GM21786 (cell line): ENCODE measurements at regions not wholly inside any gene's neighbourhood (a gene's known extent, or its start where the extent isn't known, plus 50 kb on each side); places are given as distances from the start of the nearest gene placed in this dataset.
"Not testable (repeated sequence)": the region's sequence is repeated elsewhere in the genome, so short reads cannot be mapped to it uniquely, and the experiment has no call there.

Experiments
- ATAC-seq: cut with Tn5 transposase; IDR thresholded peaks from one replicate; pipeline ENCODE4 v1.9.1; 2021; ENCODE audit not compliant: unreplicated experiment

DNA sequence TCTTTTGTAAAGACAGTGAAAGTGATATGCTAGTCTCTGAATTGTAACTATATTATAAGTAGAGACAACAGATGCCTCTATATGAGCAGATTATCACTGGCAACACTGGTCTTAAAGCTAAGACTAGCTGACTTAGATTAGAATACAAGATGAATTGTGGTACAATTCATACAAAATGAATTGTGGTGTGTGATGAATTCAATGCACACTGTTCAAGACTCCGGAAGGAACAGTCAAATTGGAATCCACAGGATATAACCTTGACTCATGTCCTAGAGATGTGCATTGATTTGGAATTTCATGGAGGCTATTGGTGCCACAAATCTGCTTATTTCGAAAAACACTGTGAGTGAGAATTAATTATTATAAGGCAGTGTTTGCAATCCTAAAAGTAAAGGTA lies 701.8 kb downstream of the PCDH7 start:
- ATAC-seq, result no peak

DNA sequence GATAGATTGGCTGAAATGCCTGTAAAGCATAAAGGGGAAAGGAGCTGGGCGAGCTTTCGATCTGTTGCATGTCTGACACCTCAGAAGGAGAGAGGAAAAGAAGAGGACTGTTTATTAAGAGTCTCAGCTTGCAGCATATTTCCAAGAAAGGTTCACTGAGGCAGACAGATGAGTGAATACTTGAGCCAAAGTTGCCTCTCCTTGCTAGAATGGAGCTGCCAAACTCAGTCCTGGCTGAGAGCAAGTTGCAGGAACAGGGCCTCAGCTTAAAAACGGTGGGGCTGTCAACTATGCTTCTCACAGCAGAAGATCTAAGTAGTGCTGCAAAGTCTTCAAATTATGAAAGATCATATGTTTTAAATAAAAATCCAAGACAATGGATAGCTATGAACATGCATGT lies 707.5 kb downstream of the PCDH7 start:
- no peak for ATAC-seq

GRCh38 chr4:31442236-31442635 lies 722.1 kb downstream of the PCDH7 start:
- ATAC-seq, result no peak

- ATAC-seq, result no peak
These were observed 725.4 kb downstream of the PCDH7 start for GRCh38 chr4:31445526-31445925.

- no peak for ATAC-seq
These were observed 735.4 kb downstream of the PCDH7 start for GRCh38 chr4:31455612-31456011.

- no peak for ATAC-seq
These were observed 738.6 kb downstream of the PCDH7 start for GRCh38 chr4:31458813-31459212.

- no peak for ATAC-seq
These were observed 741.3 kb downstream of the PCDH7 start for GRCh38 chr4:31461421-31461820.

DNA sequence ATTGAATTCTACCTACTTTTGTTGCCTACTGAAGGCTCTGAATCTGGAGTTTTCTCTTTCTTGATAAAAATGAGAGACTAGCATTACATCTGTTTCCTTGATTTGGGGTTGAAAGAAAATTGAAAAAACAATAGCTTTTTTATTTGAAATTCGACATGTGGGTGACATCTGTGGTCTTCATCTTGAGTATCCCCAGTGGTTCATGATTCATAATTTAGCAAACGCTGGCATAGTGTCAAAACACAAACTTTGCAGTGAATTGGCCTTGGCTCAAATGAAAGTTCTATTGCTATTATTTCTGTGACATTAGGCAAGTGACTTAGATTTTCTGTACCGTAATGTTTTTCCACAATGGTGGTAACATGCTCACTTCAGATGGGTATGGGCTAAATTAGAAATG lies 747.6 kb downstream of the PCDH7 start:
- ATAC-seq, result no peak

DNA sequence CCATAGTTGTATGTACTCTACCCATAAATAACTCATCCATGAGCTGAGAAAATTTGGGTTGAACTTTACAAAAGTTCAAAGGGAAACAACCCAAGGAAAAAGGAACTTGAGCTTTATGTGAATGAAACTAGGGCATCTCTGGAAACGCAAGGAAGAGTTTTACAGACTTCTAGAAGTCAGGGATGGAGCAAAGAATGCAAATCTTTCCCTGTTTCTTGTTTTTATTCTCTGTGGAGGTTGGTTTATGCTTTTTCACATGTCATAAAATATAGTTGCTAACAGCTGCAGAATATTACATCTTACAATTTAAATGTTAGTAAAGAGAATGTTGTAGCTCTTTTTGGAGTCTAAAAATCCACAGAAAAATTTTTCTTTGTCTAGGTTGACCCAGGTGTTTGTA lies 754.1 kb downstream of the PCDH7 start:
- no peak for ATAC-seq

- no peak for ATAC-seq
These were observed 762.5 kb downstream of the PCDH7 start for GRCh38 chr4:31482691-31483090.

DNA sequence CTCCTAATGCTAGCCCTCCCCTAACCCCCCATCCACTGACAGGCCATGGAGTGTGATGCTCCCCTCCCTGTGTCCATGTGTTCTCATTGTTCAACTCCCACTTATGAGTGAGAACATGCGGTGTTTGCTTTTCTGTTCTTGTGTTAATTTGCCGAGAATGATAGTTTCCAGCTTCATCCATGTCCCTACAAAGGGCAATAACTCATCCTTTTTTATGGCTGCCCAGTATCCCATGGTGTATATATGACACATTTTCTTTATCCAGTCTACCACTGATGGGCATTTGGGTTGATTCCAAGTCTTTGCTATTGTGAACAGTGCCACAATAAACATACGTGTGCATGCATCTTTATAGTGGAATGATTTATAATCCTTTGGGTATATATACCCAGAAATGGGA lies 779.0 kb downstream of the PCDH7 start:
- not testable (repeated sequence) for ATAC-seq

- ATAC-seq, result no peak
These were observed 796.4 kb downstream of the PCDH7 start for GRCh38 chr4:31516520-31516919.

DNA sequence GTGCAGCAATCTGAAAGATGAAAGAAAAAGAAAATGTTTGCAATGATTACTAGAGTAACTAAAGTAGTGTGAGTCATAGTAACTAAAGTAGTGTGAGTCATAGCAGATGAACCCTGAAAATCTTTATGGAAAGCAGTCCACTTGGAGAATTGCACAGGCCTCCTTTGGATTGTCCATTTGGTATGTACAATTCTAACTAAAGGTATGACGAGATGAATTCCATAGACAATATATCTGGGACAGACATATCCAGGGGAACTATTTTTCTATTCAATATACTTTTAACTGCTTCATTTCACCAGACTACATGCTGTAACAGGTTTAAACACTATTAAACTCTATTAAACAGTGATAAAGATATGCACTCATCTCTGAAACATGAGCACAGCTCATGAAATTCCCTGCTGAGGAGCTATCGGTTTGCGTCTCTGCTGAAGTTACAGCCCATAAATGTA lies 798.7 kb downstream of the PCDH7 start:
- no peak for ATAC-seq

DNA sequence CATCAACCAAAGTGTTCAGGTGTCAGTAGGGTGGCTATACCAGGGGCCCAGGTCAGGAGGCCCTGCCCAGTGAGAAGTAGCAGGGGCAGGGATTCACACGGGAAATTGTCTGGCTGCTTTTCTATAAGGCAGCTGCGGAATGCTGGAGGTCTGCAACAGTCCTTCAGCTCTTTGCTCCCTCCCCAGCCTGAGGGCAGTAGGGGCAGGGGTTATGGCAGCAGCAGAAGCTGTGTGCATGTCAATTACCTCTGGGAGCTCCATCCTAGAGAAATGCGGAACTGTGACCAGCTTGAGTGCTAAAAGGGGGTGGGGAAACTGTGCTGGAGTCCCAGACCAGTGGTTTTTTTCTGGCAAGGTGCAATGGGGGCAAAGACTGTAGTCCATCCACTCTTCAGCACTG lies 810.4 kb downstream of the PCDH7 start:
- no peak for ATAC-seq

GRCh38 chr4:31538877-31539276 lies 818.7 kb downstream of the PCDH7 start:
- ATAC-seq, result no peak

GRCh38 chr4:31539284-31540069 lies 819.3 kb downstream of the PCDH7 start:
- no peak for ATAC-seq

GRCh38 chr4:31545330-31545729 lies 825.2 kb downstream of the PCDH7 start:
- no peak for ATAC-seq

DNA sequence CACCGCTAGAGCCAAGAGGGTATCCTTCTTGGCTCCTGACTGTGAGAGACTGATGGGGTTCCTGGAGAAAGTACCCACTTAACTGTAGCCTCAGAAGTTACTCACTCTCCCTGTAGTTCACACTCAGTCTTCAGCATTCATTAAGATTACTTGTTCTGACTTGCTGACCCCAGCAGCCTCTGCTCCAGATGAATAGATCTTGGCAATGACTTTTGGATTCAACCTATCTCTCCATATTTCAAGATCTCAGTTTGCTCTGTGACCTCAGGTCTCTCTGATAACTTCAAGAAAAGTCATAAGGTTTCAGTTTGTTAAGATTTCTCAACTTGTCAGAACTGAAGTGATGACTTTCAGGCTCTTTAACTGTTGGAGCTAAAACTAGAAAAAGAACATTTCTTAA lies 825.6 kb downstream of the PCDH7 start:
- ATAC-seq, result no peak

GRCh38 chr4:31548021-31548420 lies 827.9 kb downstream of the PCDH7 start:
- no peak for ATAC-seq

GRCh38 chr4:31548823-31549222 lies 828.7 kb downstream of the PCDH7 start:
- no peak for ATAC-seq

GRCh38 chr4:31549256-31549655 lies 829.1 kb downstream of the PCDH7 start:
- ATAC-seq, result no peak

DNA sequence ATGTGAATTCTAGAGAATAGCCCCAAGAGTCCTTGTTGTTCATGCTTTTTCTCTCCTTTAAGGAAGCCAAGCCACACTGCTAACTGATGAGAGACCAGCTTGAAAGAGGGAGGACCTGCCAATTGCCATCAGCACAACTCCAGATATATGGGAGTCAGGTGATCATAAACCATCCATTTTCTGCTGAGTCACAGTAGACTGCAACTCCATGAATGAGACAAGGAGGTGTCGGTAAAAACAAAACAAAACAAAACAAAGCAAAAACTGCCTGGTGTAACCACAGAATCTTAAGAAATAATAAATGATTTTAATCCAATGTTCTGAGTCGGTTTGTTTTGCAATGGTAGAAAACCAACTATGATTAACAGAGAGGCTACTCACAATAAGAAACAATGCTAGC lies 837.3 kb downstream of the PCDH7 start:
- no peak for ATAC-seq

GRCh38 chr4:31573554-31573953 lies 853.4 kb downstream of the PCDH7 start:
- no peak for ATAC-seq
